CD14-positive monocyte (primary cell): ENCODE measurements at regions not wholly inside any gene's neighbourhood (a gene's known extent, or its start where the extent isn't known, plus 50 kb on each side); places are given as distances from the start of the nearest gene placed in this dataset.

Experiments
- DNase-seq, 3 donors: peaks; one replicate each; pipeline ENCODE4 v3.0.0-alpha.2; 2011 to 2022
- H2AFZ ChIP-seq: 2 replicates; pipeline ENCODE4 v1.6.0; 2012; ENCODE audit warnings: mild to moderate bottlenecking, low read depth, low read length, inconsistent platforms; ENCODE audit not compliant: insufficient read depth, poor library complexity, severe bottlenecking
- H3K27ac ChIP-seq, 2 donors: 1 replicate in 1 of 2; 2 replicates in 1 of 2; pipeline ENCODE4 v1.5.1; 2012 to 2013; ENCODE audit warnings: low read length in 2 of 2, control low read depth in 1 of 2, inconsistent platforms in 1 of 2, low read depth in 1 of 2, mild to moderate bottlenecking in 1 of 2
- H3K27me3 ChIP-seq, 2 donors: one replicate each; pipeline versions ENCODE4 v1.6.0 to v1.6.1; 2011 to 2013; ENCODE audit warnings: low read length in 2 of 2; ENCODE audit not compliant: control insufficient read depth in 2 of 2, insufficient read depth in 2 of 2
- H3K36me3 ChIP-seq, 2 donors: replicated peaks in 1 of 2; 1 replicate in 1 of 2; 2 replicates in 1 of 2; pipeline versions ENCODE4 v1.5.1 to v1.6.1; 2012 to 2013; ENCODE audit warnings: low read length in 2 of 2, control low read depth in 1 of 2, inconsistent platforms in 1 of 2, mild to moderate bottlenecking in 1 of 2; ENCODE audit not compliant: insufficient read depth in 2 of 2, control insufficient read depth in 1 of 2
- H3K4me1 ChIP-seq, 2 donors: 1 replicate in 1 of 2; 2 replicates in 1 of 2; pipeline versions ENCODE4 v1.5.1 to v1.6.1; 2012 to 2013; ENCODE audit warnings: low read length in 2 of 2, control low read depth in 1 of 2, inconsistent platforms in 1 of 2, mild to moderate bottlenecking in 1 of 2, moderate library complexity in 1 of 2; ENCODE audit not compliant: insufficient read depth in 2 of 2, control insufficient read depth in 1 of 2
- H3K4me2 ChIP-seq: replicated peaks from 2 replicates; pipeline ENCODE3; 2012; ENCODE audit warnings: low read length, moderate library complexity, mild to moderate bottlenecking; ENCODE audit not compliant: poor library complexity, severe bottlenecking; ENCODE audit errors: extremely low read depth
- H3K4me3 ChIP-seq, 3 experiments: fragments of 200-600 bp in 1 of 3; sonication (generic) in 1 of 3; replicated peaks in 1 of 3; 1 replicate in 2 of 3; 2 replicates in 1 of 3; pipeline ENCODE4 v1.5.1; 2011 to 2013; ENCODE audit warnings: low read length in 3 of 3, mild to moderate bottlenecking in 3 of 3, control low read depth in 2 of 3, low read depth in 2 of 3, inconsistent platforms in 1 of 3, moderate library complexity in 1 of 3
- H3K79me2 ChIP-seq: 2 replicates; pipeline ENCODE4 v1.6.0; 2012; ENCODE audit warnings: mild to moderate bottlenecking, control low read depth, inconsistent platforms, low read length, moderate library complexity; ENCODE audit not compliant: insufficient read depth
- H3K9ac ChIP-seq: 2 replicates; pipeline ENCODE4 v1.6.0; 2017; ENCODE audit warnings: low read length, mild to moderate bottlenecking; ENCODE audit not compliant: insufficient read depth, poor library complexity, severe bottlenecking
- H3K9me3 ChIP-seq, 2 donors: replicated peaks in 1 of 2; 1 replicate in 1 of 2; 2 replicates in 1 of 2; pipeline versions ENCODE4 v1.5.1 to v1.6.1; 2012 to 2013; ENCODE audit warnings: low read length in 2 of 2, control low read depth in 1 of 2; ENCODE audit not compliant: control insufficient read depth in 1 of 2, insufficient read depth in 1 of 2
- H4K20me1 ChIP-seq: 2 replicates; pipeline ENCODE4 v1.6.0; 2012; ENCODE audit warnings: mild to moderate bottlenecking, low read length, control low read depth, moderate library complexity; ENCODE audit not compliant: insufficient read depth
- H3K27ac Mint-ChIP-seq, 7 donors: one replicate each; pipeline ENCODE4 v1.8.0; 2020; ENCODE audit warnings: mild to moderate bottlenecking in 7 of 7, mixed read lengths in 7 of 7, moderate library complexity in 6 of 7, inconsistent platforms in 2 of 7
- H3K27me3 Mint-ChIP-seq, 3 donors: one replicate each; pipeline ENCODE4 v1.8.0; 2021 to 2022; ENCODE audit warnings: low read depth in 3 of 3, mild to moderate bottlenecking in 3 of 3, mixed read lengths in 3 of 3, moderate library complexity in 3 of 3, inconsistent platforms in 1 of 3
- H3K36me3 Mint-ChIP-seq, 2 donors: one replicate each; pipeline ENCODE4 v1.8.0; 2020; ENCODE audit warnings: mixed read lengths in 2 of 2, inconsistent platforms in 1 of 2, mild to moderate bottlenecking in 1 of 2
- H3K4me1 Mint-ChIP-seq: one replicate; pipeline ENCODE4 v1.8.0; 2020; ENCODE audit warnings: mild to moderate bottlenecking, mixed read lengths
- H3K4me3 Mint-ChIP-seq, 2 donors: one replicate each; pipeline ENCODE4 v1.8.0; 2020; ENCODE audit warnings: mild to moderate bottlenecking in 2 of 2, mixed read lengths in 2 of 2, moderate library complexity in 1 of 2
- H3K9me3 Mint-ChIP-seq, 7 donors: one replicate each; pipeline ENCODE4 v1.8.0; 2020 to 2022; ENCODE audit warnings: mixed read lengths in 7 of 7, mild to moderate bottlenecking in 6 of 7, moderate library complexity in 6 of 7, inconsistent platforms in 2 of 7
- CTCF ChIP-seq: fragments of 200-600 bp; IDR thresholded peaks from one replicate; pipeline ENCODE4 v1.8.0; 2022; ENCODE audit warnings: antibody characterized with exemption, mild to moderate bottlenecking
- WGBS: methylation state at CpG from one replicate; pipeline ENCODE4 v1.1.5; 2013; ENCODE audit warnings: missing lambda C conversion rate; ENCODE audit not compliant: insufficient coverage; 5-methylcytosine and 5-hydroxymethylcytosine counted together
- intact Hi-C, 2 donors: fragments of 100-400 bp; cut with micrococcal nuclease; formaldehyde crosslinking; loops; one replicate each; pipeline versions ENCODE4 v1.15.0 to v1.15.1; 2023

DNA sequence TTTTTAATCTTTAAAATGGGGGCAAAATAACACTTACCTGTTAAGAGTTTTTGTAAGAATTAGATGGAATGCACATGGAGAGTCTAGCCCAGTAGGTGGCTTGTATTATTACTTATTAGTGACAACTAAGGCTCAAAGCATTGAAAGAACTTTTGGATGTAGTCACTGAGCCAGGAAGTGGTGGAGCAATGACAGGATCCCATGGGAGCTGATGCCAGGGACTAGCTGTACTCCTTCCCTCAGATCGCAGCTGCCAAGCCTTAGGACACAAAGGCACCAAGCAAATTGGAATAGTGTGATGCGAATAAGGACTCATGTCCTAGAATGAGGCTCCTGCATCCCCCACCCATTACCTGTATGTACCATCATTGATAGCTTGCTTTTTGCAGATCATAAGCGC, 370.4 kb upstream of the RGMA start:
- Mint-ChIP-seq H3K9me3 (peaks cover 0 to 5% (median 0%) of the 10 kb centered on the region in 7 donors), H3K4me3 (no peak overlapping the region)
- WGBS = 100% methylated on average over 2 of the region's 3 CpGs

GRCh38 chr15:93458597-93458996, 369.6 kb upstream of the RGMA start:
- Histone ChIP-seq H2AFZ (no peak overlapping the region), H3K4me1 (no peaks in the 10 kb centered on the region), H3K4me3 (no peak overlapping the region), H3K9ac (no peak overlapping the region), H3K36me3 (no peaks in the 10 kb centered on the region), H4K20me1 (no peaks in the 10 kb centered on the region), H3K9me3 (no peaks in the 10 kb centered on the region), H3K79me2 (no peaks in the 10 kb centered on the region), H3K27ac (no peak overlapping the region), H3K4me2 (no peak overlapping the region), H3K27me3 (no peaks in the 10 kb centered on the region)
- Mint-ChIP-seq H3K9me3 (peaks cover 0 to 5% (median 0%) of the 10 kb centered on the region in 7 donors), H3K4me1 (no peaks in the 10 kb centered on the region), H3K27me3 (peaks cover 3 to 12% (median 5%) of the 10 kb centered on the region in 3 donors), H3K36me3 (no peaks in the 10 kb centered on the region), H3K27ac (peak overlapping the region in 1 of 7 donors; percentile 48), H3K4me3 (no peak overlapping the region)
- intact Hi-C loops = no loop called here
- 81% methylated on average over 3 of the region's 5 CpGs for WGBS
- DNase-seq = no peak
- TF ChIP-seq CTCF = no peak

More for the DNA sequence above, 370.4 kb upstream of the RGMA start:
- Mint-ChIP-seq H3K27ac (no peak overlapping the region), H3K27me3 (peaks cover 4 to 12% (median 5%) of the 10 kb centered on the region in 3 donors), H3K4me1 (no peaks in the 10 kb centered on the region), H3K36me3 (no peaks in the 10 kb centered on the region)
- no peak overlapping the region for H3K9ac ChIP-seq
- H3K4me1 ChIP-seq = no peaks in the 10 kb centered on the region
- H3K9me3 ChIP-seq = no peaks in the 10 kb centered on the region
- no peaks in the 10 kb centered on the region for H3K27me3 ChIP-seq
- DNase-seq = no peak
- no peak for TF ChIP-seq CTCF
- intact Hi-C loops = no loop called here
- H3K4me3 ChIP-seq = no peak overlapping the region
- H2AFZ ChIP-seq = no peak overlapping the region
- no peak overlapping the region for H3K27ac ChIP-seq
- no peaks in the 10 kb centered on the region for H4K20me1 ChIP-seq
- no peaks in the 10 kb centered on the region for H3K36me3 ChIP-seq
- no peak overlapping the region for H3K4me2 ChIP-seq
- H3K79me2 ChIP-seq = no peaks in the 10 kb centered on the region
